Osteoblast (primary cell): ENCODE measurements at regions not wholly inside any gene's neighbourhood (a gene's known extent, or its start where the extent isn't known, plus 50 kb on each side); places are given as distances from the start of the nearest gene placed in this dataset.

Experiments
- DNase-seq: peaks from one replicate; pipeline ENCODE4 v3.0.0; 2011; ENCODE audit warnings: low spot score, mixed read lengths; ENCODE audit not compliant: insufficient read length; ENCODE audit errors: missing footprints
- H2AFZ ChIP-seq: 2 replicates; pipeline ENCODE4 v1.6.0; 2011; ENCODE audit warnings: mild to moderate bottlenecking, low read length
- H3K27ac ChIP-seq: 2 replicates; pipeline ENCODE4 v1.5.1; 2011; ENCODE audit warnings: mild to moderate bottlenecking, low read depth, low read length, moderate library complexity
- H3K27me3 ChIP-seq: 2 replicates; pipeline ENCODE4 v1.6.0; 2012; ENCODE audit warnings: mild to moderate bottlenecking, control low read depth, inconsistent platforms, low read length, moderate library complexity; ENCODE audit not compliant: insufficient read depth
- H3K36me3 ChIP-seq: 2 replicates; pipeline ENCODE4 v1.5.1; 2011; ENCODE audit warnings: mild to moderate bottlenecking, low read length, control low read depth, moderate library complexity; ENCODE audit not compliant: insufficient read depth
- H3K4me1 ChIP-seq: 2 replicates; pipeline ENCODE4 v1.5.1; 2011; ENCODE audit warnings: mild to moderate bottlenecking, low read length, control low read depth, moderate library complexity; ENCODE audit not compliant: insufficient read depth
- H3K4me2 ChIP-seq: 2 replicates; pipeline ENCODE4 v1.6.0; 2011; ENCODE audit warnings: mild to moderate bottlenecking, low read length; ENCODE audit not compliant: insufficient read depth
- H3K4me3 ChIP-seq: fragments of 200-600 bp; sonication (generic); 3 replicates; pipeline ENCODE4 v1.5.1; 2012; ENCODE audit warnings: mild to moderate bottlenecking, low read length, inconsistent platforms; ENCODE audit not compliant: insufficient read depth
- H3K79me2 ChIP-seq: 2 replicates; pipeline ENCODE4 v1.6.0; 2012; ENCODE audit warnings: mild to moderate bottlenecking, low read length, control low read depth, inconsistent platforms; ENCODE audit not compliant: insufficient read depth
- H3K9me3 ChIP-seq: 2 replicates; pipeline ENCODE4 v1.5.1; 2011; ENCODE audit warnings: low read depth, low read length, control low read depth
- H4K20me1 ChIP-seq: 2 replicates; pipeline ENCODE4 v1.6.0; 2012; ENCODE audit warnings: mild to moderate bottlenecking, low read length, control low read depth; ENCODE audit not compliant: insufficient read depth
- CTCF ChIP-seq: IDR thresholded peaks from 2 replicates; pipeline ENCODE4 v1.5.1; 2011; ENCODE audit warnings: mild to moderate bottlenecking, low read depth, low read length, moderate library complexity; ENCODE audit errors: extremely low read depth

GRCh38 chr22:27104449-27104848 lies 447.1 kb downstream of the MIAT start:
- no peak for TF ChIP-seq CTCF
- Histone ChIP-seq H3K36me3 (no peaks in the 10 kb centered on the region), H3K9me3 (no peaks in the 10 kb centered on the region), H3K4me3 (no peak overlapping the region), H4K20me1 (no peaks in the 10 kb centered on the region), H3K27ac (no peak overlapping the region), H3K4me1 (peaks cover 31% of the 10 kb centered on the region), H3K27me3 (peaks cover 21% of the 10 kb centered on the region), H3K4me2 (no peak overlapping the region), H3K79me2 (no peaks in the 10 kb centered on the region), H2AFZ (no peak overlapping the region)
- no peak for DNase-seq

GRCh38 chr22:27105142-27106025 lies 448.0 kb downstream of the MIAT start:
- peak overlapping the region; percentile 34 for H2AFZ ChIP-seq

GRCh38 chr22:27106985-27107384 lies 449.6 kb downstream of the MIAT start:
- Histone ChIP-seq H3K4me3 (no peak overlapping the region), H3K27me3 (peaks cover 3% of the 10 kb centered on the region), H3K79me2 (no peaks in the 10 kb centered on the region), H3K4me2 (no peak overlapping the region), H3K4me1 (peaks cover 46% of the 10 kb centered on the region), H3K27ac (no peak overlapping the region), H2AFZ (no peak overlapping the region), H4K20me1 (no peaks in the 10 kb centered on the region), H3K9me3 (no peaks in the 10 kb centered on the region), H3K36me3 (no peaks in the 10 kb centered on the region)
- TF ChIP-seq CTCF, result no peak
- DNase-seq, result no peak

More at GRCh38 chr22:27105142-27106025, 448.0 kb downstream of the MIAT start:
- H3K4me3 ChIP-seq, result no peak overlapping the region
- TF ChIP-seq CTCF, result no peak
- H3K9me3 ChIP-seq, result no peaks in the 10 kb centered on the region
- no peaks in the 10 kb centered on the region for H3K79me2 ChIP-seq
- peaks cover 32% of the 10 kb centered on the region for H3K4me1 ChIP-seq
- H3K36me3 ChIP-seq, result no peaks in the 10 kb centered on the region
- DNase-seq, result peak; percentile 92
- H3K4me2 ChIP-seq, result peak overlapping the region; percentile 49
- no peaks in the 10 kb centered on the region for H4K20me1 ChIP-seq
- peak overlapping the region; percentile 81 for H3K27ac ChIP-seq
- peaks cover 16% of the 10 kb centered on the region for H3K27me3 ChIP-seq

- no peak overlapping the region for H3K4me3 ChIP-seq
- no peak overlapping the region for H2AFZ ChIP-seq
- H3K4me1 ChIP-seq, result peaks cover 49% of the 10 kb centered on the region
- no peaks in the 10 kb centered on the region for H3K79me2 ChIP-seq
- no peak for TF ChIP-seq CTCF
- no peaks in the 10 kb centered on the region for H3K36me3 ChIP-seq
- no peak for DNase-seq
- H3K4me2 ChIP-seq, result no peak overlapping the region
- peak overlapping the region; percentile 3 for H3K27ac ChIP-seq
- H3K27me3 ChIP-seq, result peaks cover under 1% of the 10 kb centered on the region
- no peaks in the 10 kb centered on the region for H4K20me1 ChIP-seq
- no peaks in the 10 kb centered on the region for H3K9me3 ChIP-seq
These were observed 450.0 kb downstream of the MIAT start for GRCh38 chr22:27107386-27107785.
